HG03439 (cell line): ENCODE measurements at regions not wholly inside any gene's neighbourhood (a gene's known extent, or its start where the extent isn't known, plus 50 kb on each side); places are given as distances from the start of the nearest gene placed in this dataset.

ENCODE experiments used
- ATAC-seq: cut with Tn5 transposase; IDR thresholded peaks from one replicate; pipeline ENCODE4 v1.9.1; 2021; ENCODE audit warnings: mild to moderate bottlenecking, moderate library complexity; ENCODE audit not compliant: unreplicated experiment

GRCh38 chr2:199707593-199708185 is 143.3 kb downstream of the FTCDNL1 start:
- ATAC-seq: no peak

GRCh38 chr2:199705538-199705937 is 145.5 kb downstream of the FTCDNL1 start:
- no peak for ATAC-seq

- peak; percentile 61 for ATAC-seq
Measured at GRCh38 chr2:199704358-199705238, 146.4 kb downstream of the FTCDNL1 start.

GRCh38 chr2:199703199-199703598 is 147.8 kb downstream of the FTCDNL1 start:
- no peak for ATAC-seq

- no peak for ATAC-seq
Measured at GRCh38 chr2:199697469-199697868, 153.5 kb downstream of the FTCDNL1 start.

GRCh38 chr2:199696048-199696447 is 154.9 kb downstream of the FTCDNL1 start:
- ATAC-seq: no peak

- ATAC-seq: no peak
Measured at GRCh38 chr2:199693861-199694260, 157.1 kb downstream of the FTCDNL1 start.

- no peak for ATAC-seq
Measured at GRCh38 chr2:199692489-199692888, 158.5 kb downstream of the FTCDNL1 start.

GRCh38 chr2:199690225-199690624 is 160.8 kb downstream of the FTCDNL1 start:
- no peak for ATAC-seq

GRCh38 chr2:199685669-199686068 is 165.3 kb downstream of the FTCDNL1 start:
- ATAC-seq: no peak

GRCh38 chr2:199684832-199685231 is 166.2 kb downstream of the FTCDNL1 start:
- no peak for ATAC-seq

GRCh38 chr2:199684168-199684567 is 166.8 kb downstream of the FTCDNL1 start:
- ATAC-seq: no peak

GRCh38 chr2:199682001-199682400 is 169.0 kb downstream of the FTCDNL1 start:
- no peak for ATAC-seq

- ATAC-seq: no peak
Measured at GRCh38 chr2:199680482-199680881, 170.5 kb downstream of the FTCDNL1 start.

GRCh38 chr2:199679883-199680282 is 171.1 kb downstream of the FTCDNL1 start:
- ATAC-seq: no peak

- ATAC-seq: no peak
Measured at GRCh38 chr2:199677881-199678280, 173.1 kb downstream of the FTCDNL1 start.

GRCh38 chr2:199668645-199669044 is 182.3 kb downstream of the FTCDNL1 start:
- no peak for ATAC-seq

- ATAC-seq: no peak
Measured at GRCh38 chr2:199663157-199663556, 187.8 kb downstream of the FTCDNL1 start.

- no peak for ATAC-seq
Measured at GRCh38 chr2:199662255-199662654, 188.7 kb downstream of the FTCDNL1 start.

- no peak for ATAC-seq
Measured at GRCh38 chr2:199660167-199660566, 190.8 kb downstream of the FTCDNL1 start.

GRCh38 chr2:199659207-199659606 is 191.8 kb downstream of the FTCDNL1 start:
- no peak for ATAC-seq

- peak; percentile 85 for ATAC-seq
Measured at GRCh38 chr2:199646439-199646838, 188.7 kb upstream of the SATB2 start.
